CD14-positive monocyte (primary cell): ENCODE measurements at regions not wholly inside any gene's neighbourhood (a gene's known extent, or its start where the extent isn't known, plus 50 kb on each side); places are given as distances from the start of the nearest gene placed in this dataset.

Experiments used
- DNase-seq, 3 donors: peaks; one replicate each; pipeline ENCODE4 v3.0.0-alpha.2; 2011 to 2022
- H2AFZ ChIP-seq: 2 replicates; pipeline ENCODE4 v1.6.0; 2012; ENCODE audit warnings: mild to moderate bottlenecking, low read depth, low read length, inconsistent platforms; ENCODE audit not compliant: insufficient read depth, poor library complexity, severe bottlenecking
- H3K27ac ChIP-seq, 2 donors: 1 replicate in 1 of 2; 2 replicates in 1 of 2; pipeline ENCODE4 v1.5.1; 2012 to 2013; ENCODE audit warnings: low read length in 2 of 2, control low read depth in 1 of 2, inconsistent platforms in 1 of 2, low read depth in 1 of 2, mild to moderate bottlenecking in 1 of 2
- H3K27me3 ChIP-seq, 2 donors: one replicate each; pipeline versions ENCODE4 v1.6.0 to v1.6.1; 2011 to 2013; ENCODE audit warnings: low read length in 2 of 2; ENCODE audit not compliant: control insufficient read depth in 2 of 2, insufficient read depth in 2 of 2
- H3K36me3 ChIP-seq, 2 donors: replicated peaks in 1 of 2; 1 replicate in 1 of 2; 2 replicates in 1 of 2; pipeline versions ENCODE4 v1.5.1 to v1.6.1; 2012 to 2013; ENCODE audit warnings: low read length in 2 of 2, control low read depth in 1 of 2, inconsistent platforms in 1 of 2, mild to moderate bottlenecking in 1 of 2; ENCODE audit not compliant: insufficient read depth in 2 of 2, control insufficient read depth in 1 of 2
- H3K4me1 ChIP-seq, 2 donors: 1 replicate in 1 of 2; 2 replicates in 1 of 2; pipeline versions ENCODE4 v1.5.1 to v1.6.1; 2012 to 2013; ENCODE audit warnings: low read length in 2 of 2, control low read depth in 1 of 2, inconsistent platforms in 1 of 2, mild to moderate bottlenecking in 1 of 2, moderate library complexity in 1 of 2; ENCODE audit not compliant: insufficient read depth in 2 of 2, control insufficient read depth in 1 of 2
- H3K4me2 ChIP-seq: replicated peaks from 2 replicates; pipeline ENCODE3; 2012; ENCODE audit warnings: low read length, moderate library complexity, mild to moderate bottlenecking; ENCODE audit not compliant: poor library complexity, severe bottlenecking; ENCODE audit errors: extremely low read depth
- H3K4me3 ChIP-seq, 3 experiments: fragments of 200-600 bp in 1 of 3; sonication (generic) in 1 of 3; replicated peaks in 1 of 3; 1 replicate in 2 of 3; 2 replicates in 1 of 3; pipeline ENCODE4 v1.5.1; 2011 to 2013; ENCODE audit warnings: low read length in 3 of 3, mild to moderate bottlenecking in 3 of 3, control low read depth in 2 of 3, low read depth in 2 of 3, inconsistent platforms in 1 of 3, moderate library complexity in 1 of 3
- H3K79me2 ChIP-seq: 2 replicates; pipeline ENCODE4 v1.6.0; 2012; ENCODE audit warnings: mild to moderate bottlenecking, control low read depth, inconsistent platforms, low read length, moderate library complexity; ENCODE audit not compliant: insufficient read depth
- H3K9ac ChIP-seq: 2 replicates; pipeline ENCODE4 v1.6.0; 2017; ENCODE audit warnings: low read length, mild to moderate bottlenecking; ENCODE audit not compliant: insufficient read depth, poor library complexity, severe bottlenecking
- H3K9me3 ChIP-seq, 2 donors: replicated peaks in 1 of 2; 1 replicate in 1 of 2; 2 replicates in 1 of 2; pipeline versions ENCODE4 v1.5.1 to v1.6.1; 2012 to 2013; ENCODE audit warnings: low read length in 2 of 2, control low read depth in 1 of 2; ENCODE audit not compliant: control insufficient read depth in 1 of 2, insufficient read depth in 1 of 2
- H4K20me1 ChIP-seq: 2 replicates; pipeline ENCODE4 v1.6.0; 2012; ENCODE audit warnings: mild to moderate bottlenecking, low read length, control low read depth, moderate library complexity; ENCODE audit not compliant: insufficient read depth
- H3K27ac Mint-ChIP-seq, 7 donors: one replicate each; pipeline ENCODE4 v1.8.0; 2020; ENCODE audit warnings: mild to moderate bottlenecking in 7 of 7, mixed read lengths in 7 of 7, moderate library complexity in 6 of 7, inconsistent platforms in 2 of 7
- H3K27me3 Mint-ChIP-seq, 3 donors: one replicate each; pipeline ENCODE4 v1.8.0; 2021 to 2022; ENCODE audit warnings: low read depth in 3 of 3, mild to moderate bottlenecking in 3 of 3, mixed read lengths in 3 of 3, moderate library complexity in 3 of 3, inconsistent platforms in 1 of 3
- H3K36me3 Mint-ChIP-seq, 2 donors: one replicate each; pipeline ENCODE4 v1.8.0; 2020; ENCODE audit warnings: mixed read lengths in 2 of 2, inconsistent platforms in 1 of 2, mild to moderate bottlenecking in 1 of 2
- H3K4me1 Mint-ChIP-seq: one replicate; pipeline ENCODE4 v1.8.0; 2020; ENCODE audit warnings: mild to moderate bottlenecking, mixed read lengths
- H3K4me3 Mint-ChIP-seq, 2 donors: one replicate each; pipeline ENCODE4 v1.8.0; 2020; ENCODE audit warnings: mild to moderate bottlenecking in 2 of 2, mixed read lengths in 2 of 2, moderate library complexity in 1 of 2
- H3K9me3 Mint-ChIP-seq, 7 donors: one replicate each; pipeline ENCODE4 v1.8.0; 2020 to 2022; ENCODE audit warnings: mixed read lengths in 7 of 7, mild to moderate bottlenecking in 6 of 7, moderate library complexity in 6 of 7, inconsistent platforms in 2 of 7
- WGBS: methylation state at CpG from one replicate; pipeline ENCODE4 v1.1.5; 2013; ENCODE audit warnings: missing lambda C conversion rate; ENCODE audit not compliant: insufficient coverage; 5-methylcytosine and 5-hydroxymethylcytosine counted together
- intact Hi-C, 2 donors: fragments of 100-400 bp; cut with micrococcal nuclease; formaldehyde crosslinking; loops; one replicate each; pipeline versions ENCODE4 v1.15.0 to v1.15.1; 2023
- TF ChIP-seq, protein P1 (sequence below): fragments of 200-600 bp; IDR thresholded peaks from one replicate; pipeline ENCODE4 v1.8.0; 2022; ENCODE audit warnings: antibody characterized with exemption, mild to moderate bottlenecking

GRCh38 chr20:22717466-22717865, 133.1 kb upstream of the FOXA2 start:
- no peaks in the 10 kb centered on the region for H3K27me3 ChIP-seq
- no peak overlapping the region for H3K9ac ChIP-seq
- H3K4me3 Mint-ChIP-seq = no peak overlapping the region
- no peak overlapping the region for H3K4me2 ChIP-seq
- H3K27ac ChIP-seq = no peak overlapping the region
- no peaks in the 10 kb centered on the region for H3K36me3 ChIP-seq
- no peak overlapping the region for H3K4me3 ChIP-seq
- TF ChIP-seq, protein P1, sequence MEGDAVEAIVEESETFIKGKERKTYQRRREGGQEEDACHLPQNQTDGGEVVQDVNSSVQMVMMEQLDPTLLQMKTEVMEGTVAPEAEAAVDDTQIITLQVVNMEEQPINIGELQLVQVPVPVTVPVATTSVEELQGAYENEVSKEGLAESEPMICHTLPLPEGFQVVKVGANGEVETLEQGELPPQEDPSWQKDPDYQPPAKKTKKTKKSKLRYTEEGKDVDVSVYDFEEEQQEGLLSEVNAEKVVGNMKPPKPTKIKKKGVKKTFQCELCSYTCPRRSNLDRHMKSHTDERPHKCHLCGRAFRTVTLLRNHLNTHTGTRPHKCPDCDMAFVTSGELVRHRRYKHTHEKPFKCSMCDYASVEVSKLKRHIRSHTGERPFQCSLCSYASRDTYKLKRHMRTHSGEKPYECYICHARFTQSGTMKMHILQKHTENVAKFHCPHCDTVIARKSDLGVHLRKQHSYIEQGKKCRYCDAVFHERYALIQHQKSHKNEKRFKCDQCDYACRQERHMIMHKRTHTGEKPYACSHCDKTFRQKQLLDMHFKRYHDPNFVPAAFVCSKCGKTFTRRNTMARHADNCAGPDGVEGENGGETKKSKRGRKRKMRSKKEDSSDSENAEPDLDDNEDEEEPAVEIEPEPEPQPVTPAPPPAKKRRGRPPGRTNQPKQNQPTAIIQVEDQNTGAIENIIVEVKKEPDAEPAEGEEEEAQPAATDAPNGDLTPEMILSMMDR = no peak
- 75% methylated on average over 2 of the region's 4 CpGs for WGBS
- H3K79me2 ChIP-seq = no peaks in the 10 kb centered on the region
- no peak overlapping the region for H2AFZ ChIP-seq
- peaks cover 0 to 6% (median 0%) of the 10 kb centered on the region in 7 donors for H3K9me3 Mint-ChIP-seq
- peaks cover 13% of the 10 kb centered on the region for H3K4me1 Mint-ChIP-seq
- intact Hi-C loops = no loop called here
- no peaks in the 10 kb centered on the region for H3K36me3 Mint-ChIP-seq
- no peaks in the 10 kb centered on the region for H4K20me1 ChIP-seq
- H3K9me3 ChIP-seq = no peaks in the 10 kb centered on the region
- H3K27ac Mint-ChIP-seq = no peak overlapping the region
- peaks cover 0 to 3% (median 1%) of the 10 kb centered on the region in 3 donors for H3K27me3 Mint-ChIP-seq
- H3K4me1 ChIP-seq = no peaks in the 10 kb centered on the region
- DNase-seq = no peak

GRCh38 chr20:22719167-22719591, 134.8 kb upstream of the FOXA2 start:
- no peak overlapping the region for H2AFZ ChIP-seq
- no peaks in the 10 kb centered on the region for H4K20me1 ChIP-seq
- H3K4me1 Mint-ChIP-seq = peaks cover 13% of the 10 kb centered on the region
- H3K9me3 ChIP-seq = no peaks in the 10 kb centered on the region
- 39% methylated on average over 6 of the region's 7 CpGs for WGBS
- H3K4me3 ChIP-seq = no peak overlapping the region
- no peak overlapping the region for H3K27ac ChIP-seq
- H3K36me3 ChIP-seq = no peaks in the 10 kb centered on the region
- no peak for DNase-seq
- peaks cover 0 to 4% (median 3%) of the 10 kb centered on the region in 3 donors for H3K27me3 Mint-ChIP-seq
- no peak overlapping the region for H3K4me3 Mint-ChIP-seq
- H3K27ac Mint-ChIP-seq = no peak overlapping the region
- no peak overlapping the region for H3K9ac ChIP-seq
- intact Hi-C loops = no loop called here
- no peaks in the 10 kb centered on the region for H3K9me3 Mint-ChIP-seq
- H3K4me1 ChIP-seq = no peaks in the 10 kb centered on the region
- no peaks in the 10 kb centered on the region for H3K27me3 ChIP-seq
- H3K36me3 Mint-ChIP-seq = no peaks in the 10 kb centered on the region
- H3K79me2 ChIP-seq = no peaks in the 10 kb centered on the region
- H3K4me2 ChIP-seq = no peak overlapping the region
- TF ChIP-seq, protein P1 = no peak
